RCC 7860 (cell line): ENCODE measurements at regions not wholly inside any gene's neighbourhood (a gene's known extent, or its start where the extent isn't known, plus 50 kb on each side); places are given as distances from the start of the nearest gene placed in this dataset.
"Not testable (repeated sequence)": the region's sequence is repeated elsewhere in the genome, so short reads cannot be mapped to it uniquely, and the experiment has no call there.

ENCODE experiments used
- DNase-seq: peaks from one replicate; pipeline ENCODE4 v3.0.0-alpha.2; 2015; ENCODE audit warnings: low spot score
- FAIRE-seq: peaks from 2 replicates; lab custom pipeline; 2012; peaks lifted over from hg19 to GRCh38; lab: Jason Lieb, UNC

GRCh38 chr20:41734506-41734945 is 116.3 kb upstream of the CHD6 start:
- DNase-seq (peak; percentile 36), FAIRE-seq (no peak)

- DNase-seq (no peak), FAIRE-seq (no peak)
These were observed 115.0 kb upstream of the CHD6 start for GRCh38 chr20:41733151-41733550.

GRCh38 chr20:41731198-41731597 is 113.0 kb upstream of the CHD6 start:
- DNase-seq, FAIRE-seq: not testable (repeated sequence)

- not testable (repeated sequence) for DNase-seq, FAIRE-seq
These were observed 109.5 kb upstream of the CHD6 start for GRCh38 chr20:41727681-41728080.

- no peak for FAIRE-seq
These were observed 108.5 kb upstream of the CHD6 start for GRCh38 chr20:41726727-41727126.

GRCh38 chr20:41719151-41719550 is 101.0 kb upstream of the CHD6 start:
- DNase-seq = no peak
- no peak for FAIRE-seq

More at GRCh38 chr20:41726727-41727126, 108.5 kb upstream of the CHD6 start:
- no peak for DNase-seq

- no peak for DNase-seq
- FAIRE-seq = no peak
These were observed 99.3 kb upstream of the CHD6 start for GRCh38 chr20:41717483-41717882.

- DNase-seq (no peak), FAIRE-seq (no peak)
These were observed 98.7 kb upstream of the CHD6 start for GRCh38 chr20:41716911-41717310.

GRCh38 chr20:41716436-41716835 is 98.3 kb upstream of the CHD6 start:
- DNase-seq = no peak
- no peak for FAIRE-seq

GRCh38 chr20:41715526-41715925 is 97.3 kb upstream of the CHD6 start:
- no peak for DNase-seq
- no peak for FAIRE-seq

GRCh38 chr20:41714030-41714429 is 95.9 kb upstream of the CHD6 start:
- no peak for DNase-seq
- no peak for FAIRE-seq

GRCh38 chr20:41704896-41705295 is 86.7 kb upstream of the CHD6 start:
- no peak for FAIRE-seq
- no peak for DNase-seq

- FAIRE-seq = no peak
- DNase-seq = no peak
These were observed 84.5 kb upstream of the CHD6 start for GRCh38 chr20:41702647-41703046.

GRCh38 chr20:41701588-41702348 is 83.6 kb upstream of the CHD6 start:
- DNase-seq (no peak), FAIRE-seq (no peak)

- not testable (repeated sequence) for FAIRE-seq, DNase-seq
These were observed 81.5 kb upstream of the CHD6 start for GRCh38 chr20:41699673-41700072.

GRCh38 chr20:41697861-41698559 is 79.8 kb upstream of the CHD6 start:
- FAIRE-seq (no peak), DNase-seq (no peak)

- FAIRE-seq = no peak
These were observed 78.3 kb upstream of the CHD6 start for GRCh38 chr20:41696428-41696827.

GRCh38 chr20:41694796-41695195 is 76.6 kb upstream of the CHD6 start:
- no peak for FAIRE-seq
- DNase-seq = no peak

More at GRCh38 chr20:41696428-41696827, 78.3 kb upstream of the CHD6 start:
- no peak for DNase-seq

- DNase-seq (peak; percentile 79), FAIRE-seq (peak; percentile 17)
These were observed 75.2 kb upstream of the CHD6 start for GRCh38 chr20:41693136-41693979.

GRCh38 chr20:41692479-41693135 is 74.4 kb upstream of the CHD6 start:
- FAIRE-seq (no peak), DNase-seq (peak; percentile 24)

GRCh38 chr20:41691443-41691842 is 73.3 kb upstream of the CHD6 start:
- DNase-seq = no peak
- FAIRE-seq = no peak
